ENCODE measurements at regions not wholly inside any gene's neighbourhood (a gene's known extent, or its start where the extent isn't known, plus 50 kb on each side); places are given as distances from the start of the nearest gene placed in this dataset.

- FAIRE-seq (no peak), DNase-seq (no peak), ATAC-seq (no peak)
- no peak for TF ChIP-seq CTCF (IDR thresholded peaks at IDR 0.05)
- Histone ChIP-seq H3K36me3 (no peaks in the 10 kb centered on the region), H3K27ac (no peak overlapping the region), H3K27me3 (no peaks in the 10 kb centered on the region), H3K4me1 (no peaks in the 10 kb centered on the region), H3K9me3 (no peaks in the 10 kb centered on the region), H3K4me3 (no peak overlapping the region)
- intact Hi-C loops (cut with DNase I) = no loop called here
- WGBS, 2 donors = 78% methylated on average over 4 of the region's 4 CpGs
Measured at GRCh38 chr9:2262386-2263071, 247.4 kb downstream of the SMARCA2 start.

GRCh38 chr9:2263111-2263510 is 248.0 kb downstream of the SMARCA2 start:
- Histone ChIP-seq H3K27me3 (no peaks in the 10 kb centered on the region), H3K9me3 (no peaks in the 10 kb centered on the region), H3K4me1 (no peaks in the 10 kb centered on the region), H3K27ac (no peak overlapping the region), H3K36me3 (no peaks in the 10 kb centered on the region), H3K4me3 (no peak overlapping the region)
- DNase-seq (no peak), FAIRE-seq (no peak), ATAC-seq (no peak)
- WGBS, 2 donors = 84 to 100% methylated on average over 1 of the region's 1 CpG
- TF ChIP-seq CTCF (IDR thresholded peaks at IDR 0.05) = no peak
- intact Hi-C loops (cut with DNase I) = no loop called here

GRCh38 chr9:2263665-2264064 is 248.5 kb downstream of the SMARCA2 start:
- FAIRE-seq (no peak), ATAC-seq (no peak), DNase-seq (no peak)
- H3K27me3 ChIP-seq = no peaks in the 10 kb centered on the region
- no peaks in the 10 kb centered on the region for H3K36me3 ChIP-seq
- no peaks in the 10 kb centered on the region for H3K4me1 ChIP-seq
- H3K9me3 ChIP-seq = no peaks in the 10 kb centered on the region
- no peak overlapping the region for H3K4me3 ChIP-seq
- WGBS, 2 donors = 44 to 81% methylated on average over 3 of the region's 3 CpGs
- intact Hi-C loops (cut with DNase I) = no loop called here
- TF ChIP-seq CTCF (IDR thresholded peaks at IDR 0.05) = no peak
- H3K27ac ChIP-seq = no peak overlapping the region

- Histone ChIP-seq H3K9me3 (no peaks in the 10 kb centered on the region), H3K27ac (no peak overlapping the region), H3K4me1 (no peaks in the 10 kb centered on the region), H3K27me3 (no peaks in the 10 kb centered on the region), H3K36me3 (no peaks in the 10 kb centered on the region), H3K4me3 (no peak overlapping the region)
- no peak for TF ChIP-seq CTCF (IDR thresholded peaks at IDR 0.05)
- no peak for ATAC-seq
- no peak for DNase-seq
- 90 to 94% methylated on average over 8 of the region's 8 CpGs for WGBS, 2 donors
- no peak for FAIRE-seq
- intact Hi-C loops (cut with DNase I) = no loop called here
Measured at GRCh38 chr9:2264081-2264480, 248.9 kb downstream of the SMARCA2 start.

GRCh38 chr9:2267181-2267745 is 252.1 kb downstream of the SMARCA2 start:
- no peaks in the 10 kb centered on the region for H3K36me3 ChIP-seq
- intact Hi-C loops (cut with DNase I) = no loop called here
- no peak overlapping the region for H3K27ac ChIP-seq
- no peak overlapping the region for H3K4me3 ChIP-seq
- ATAC-seq (peak in 3 of 4 donors; percentile 46 to 88 (median 88)), FAIRE-seq (no peak), DNase-seq (no peak)
- no peaks in the 10 kb centered on the region for H3K9me3 ChIP-seq
- H3K27me3 ChIP-seq = no peaks in the 10 kb centered on the region
- no peak for TF ChIP-seq CTCF (IDR thresholded peaks at IDR 0.05)
- WGBS, 2 donors = 59 to 63% methylated on average over 7 of the region's 7 CpGs
- H3K4me1 ChIP-seq = no peaks in the 10 kb centered on the region

All from pancreas (tissue), 10 donors.